GM06990 (cell line): ENCODE measurements at regions not wholly inside any gene's neighbourhood (a gene's known extent, or its start where the extent isn't known, plus 50 kb on each side); places are given as distances from the start of the nearest gene placed in this dataset.

Experiments
- DNase-seq: peaks from one replicate; pipeline ENCODE4 v3.0.0-alpha.2; 2011; ENCODE audit not compliant: insufficient read length; ENCODE audit errors: extremely low read depth
- H3K27me3 ChIP-seq: replicated peaks from 2 replicates; pipeline ENCODE4 v1.6.0; 2011; ENCODE audit warnings: low read length; ENCODE audit not compliant: control insufficient read depth, insufficient read depth
- H3K36me3 ChIP-seq: 2 replicates; pipeline ENCODE4 v1.5.1; 2011; ENCODE audit warnings: low read length; ENCODE audit not compliant: control insufficient read depth, insufficient read depth
- H3K4me3 ChIP-seq: replicated peaks from 2 replicates; pipeline ENCODE4 v1.5.1; 2011; ENCODE audit warnings: low read depth, mild to moderate bottlenecking, control low read depth, low read length
- CTCF ChIP-seq: IDR thresholded peaks from 2 replicates; pipeline ENCODE4 v1.5.1; 2011; ENCODE audit warnings: low read length, control low read depth, mild to moderate bottlenecking, inconsistent platforms; ENCODE audit not compliant: insufficient read depth, poor library complexity, severe bottlenecking

GRCh38 chr3:170765419-170766078 lies 104.4 kb downstream of the RPL22L1 start:
- Histone ChIP-seq H3K27me3 (no peaks in the 10 kb centered on the region), H3K36me3 (no peaks in the 10 kb centered on the region), H3K4me3 (no peak overlapping the region)
- no peak for DNase-seq
- TF ChIP-seq CTCF: no peak

GRCh38 chr3:170764017-170764416 lies 106.0 kb downstream of the RPL22L1 start:
- Histone ChIP-seq H3K36me3 (no peaks in the 10 kb centered on the region), H3K27me3 (no peaks in the 10 kb centered on the region), H3K4me3 (no peak overlapping the region)
- no peak for DNase-seq
- no peak for TF ChIP-seq CTCF

- H3K4me3 ChIP-seq: no peak overlapping the region
- H3K27me3 ChIP-seq: no peaks in the 10 kb centered on the region
- no peaks in the 10 kb centered on the region for H3K36me3 ChIP-seq
- no peak for TF ChIP-seq CTCF
- no peak for DNase-seq
Measured at GRCh38 chr3:170762064-170762463, 107.9 kb downstream of the RPL22L1 start.

- H3K4me3 ChIP-seq: no peak overlapping the region
- TF ChIP-seq CTCF: no peak
- DNase-seq: no peak
Measured at GRCh38 chr3:170761103-170761502, 108.9 kb downstream of the RPL22L1 start.

GRCh38 chr3:170760174-170760526 lies 109.8 kb downstream of the RPL22L1 start:
- no peak for DNase-seq
- no peak for TF ChIP-seq CTCF
- Histone ChIP-seq H3K36me3 (no peaks in the 10 kb centered on the region), H3K27me3 (no peaks in the 10 kb centered on the region), H3K4me3 (no peak overlapping the region)

More at GRCh38 chr3:170761103-170761502, 108.9 kb downstream of the RPL22L1 start:
- Histone ChIP-seq H3K36me3 (no peaks in the 10 kb centered on the region), H3K27me3 (no peaks in the 10 kb centered on the region)
